ENCODE measurements at regions not wholly inside any gene's neighbourhood (a gene's known extent, or its start where the extent isn't known, plus 50 kb on each side); places are given as distances from the start of the nearest gene placed in this dataset.
"Not testable (repeated sequence)": the region's sequence is repeated elsewhere in the genome, so short reads cannot be mapped to it uniquely, and the experiment has no call there.

- no peaks in the 10 kb centered on the region for H3K4me1 ChIP-seq
- no peaks in the 10 kb centered on the region for H3K9me3 ChIP-seq
- no peak overlapping the region for H3K27ac ChIP-seq
- ATAC-seq (no peak), DNase-seq (no peak)
- H3K4me3 ChIP-seq: no peak overlapping the region
- H3K36me3 ChIP-seq: no peaks in the 10 kb centered on the region
- no peaks in the 10 kb centered on the region for H3K27me3 ChIP-seq
- TF ChIP-seq POLR2A (IDR thresholded peaks at IDR 0.05) (no peak), CTCF (IDR thresholded peaks at IDR 0.05) (no peak)
- intact Hi-C loops (cut with DNase I): no loop called here
- 76 to 100% (median 86%) methylated on average over 2 to 3 of the region's 3 CpGs for WGBS, 4 donors
Measured at GRCh38 chr12:25311506-25311905, 60.8 kb upstream of the KRAS start.

- H3K4me1 ChIP-seq; intact Hi-C loops (cut with DNase I); H3K9me3 ChIP-seq; H3K36me3 ChIP-seq; H3K27me3 ChIP-seq; ATAC-seq; DNase-seq; H3K27ac ChIP-seq; H3K4me3 ChIP-seq: not testable (repeated sequence)
- WGBS, 4 donors: 91 to 98% (median 94%) methylated on average over 2 of the region's 2 CpGs
Measured at GRCh38 chr12:25310071-25310470, 59.3 kb upstream of the KRAS start.

- 86 to 94% (median 91%) methylated on average over 1 of the region's 1 CpG for WGBS, 4 donors
- no peak for DNase-seq
- ATAC-seq: no peak
- intact Hi-C loops (cut with DNase I): no loop called here
- no peaks in the 10 kb centered on the region for H3K36me3 ChIP-seq
- no peak for TF ChIP-seq POLR2A (IDR thresholded peaks at IDR 0.05)
- TF ChIP-seq CTCF (IDR thresholded peaks at IDR 0.05): no peak
- H3K4me1 ChIP-seq: no peaks in the 10 kb centered on the region
- H3K27me3 ChIP-seq: no peaks in the 10 kb centered on the region
- H3K27ac ChIP-seq: no peak overlapping the region
- H3K4me3 ChIP-seq: no peak overlapping the region
- no peaks in the 10 kb centered on the region for H3K9me3 ChIP-seq
Measured at GRCh38 chr12:25308756-25309155, 58.0 kb upstream of the KRAS start.

- Histone ChIP-seq H3K4me3 (no peak overlapping the region), H3K36me3 (no peaks in the 10 kb centered on the region), H3K27ac (no peak overlapping the region), H3K9me3 (no peaks in the 10 kb centered on the region), H3K4me1 (no peaks in the 10 kb centered on the region), H3K27me3 (no peaks in the 10 kb centered on the region)
- ATAC-seq: no peak
- no peak for DNase-seq
- TF ChIP-seq CTCF (IDR thresholded peaks at IDR 0.05) (no peak), POLR2A (IDR thresholded peaks at IDR 0.05) (no peak)
- 41 to 58% (median 48%) methylated on average over 1 of the region's 1 CpG for WGBS, 4 donors
- intact Hi-C loops (cut with DNase I): no loop called here
Measured at GRCh38 chr12:25307818-25308217, 57.1 kb upstream of the KRAS start.

- no peaks in the 10 kb centered on the region for H3K27me3 ChIP-seq
- TF ChIP-seq POLR2A (IDR thresholded peaks at IDR 0.05) (no peak), CTCF (IDR thresholded peaks at IDR 0.05) (no peak)
- H3K4me1 ChIP-seq: no peaks in the 10 kb centered on the region
- H3K36me3 ChIP-seq: no peaks in the 10 kb centered on the region
- ATAC-seq (no peak), DNase-seq (no peak)
- no peak overlapping the region for H3K4me3 ChIP-seq
- intact Hi-C loops (cut with DNase I): no loop called here
- 66 to 87% (median 76%) methylated on average over 3 of the region's 3 CpGs for WGBS, 4 donors
- H3K9me3 ChIP-seq: no peaks in the 10 kb centered on the region
- H3K27ac ChIP-seq: no peak overlapping the region
Measured at GRCh38 chr12:25301798-25302197, 51.1 kb upstream of the KRAS start.
